Bronchial epithelial cell (primary cell): ENCODE measurements at regions not wholly inside any gene's neighbourhood (a gene's known extent, or its start where the extent isn't known, plus 50 kb on each side); places are given as distances from the start of the nearest gene placed in this dataset.
"Not testable (repeated sequence)": the region's sequence is repeated elsewhere in the genome, so short reads cannot be mapped to it uniquely, and the experiment has no call there.

Experiments
- DNase-seq: peaks from one replicate; pipeline ENCODE4 v3.0.0-alpha.2; 2010; ENCODE audit warnings: low read depth
- FAIRE-seq: peaks from 2 replicates; lab custom pipeline; 2011; peaks lifted over from hg19 to GRCh38; lab: Jason Lieb, UNC
- H3K27me3 ChIP-seq: 2 replicates; pipeline ENCODE4 v1.5.1; 2011; ENCODE audit warnings: low read length; ENCODE audit not compliant: control insufficient read depth, insufficient read depth
- H3K36me3 ChIP-seq: 2 replicates; pipeline ENCODE4 v1.5.1; 2011; ENCODE audit warnings: low read length; ENCODE audit not compliant: control insufficient read depth, insufficient read depth
- H3K4me3 ChIP-seq: 2 replicates; pipeline ENCODE4 v1.5.1; 2011; ENCODE audit warnings: mild to moderate bottlenecking, low read depth, low read length, control low read depth
- CTCF ChIP-seq: IDR thresholded peaks from 2 replicates; pipeline ENCODE4 v1.5.1; 2011; ENCODE audit warnings: mild to moderate bottlenecking, moderate library complexity, low read length, control low read depth, inconsistent platforms; ENCODE audit not compliant: insufficient read depth, severe bottlenecking

- H3K36me3 ChIP-seq = no peaks in the 10 kb centered on the region
- DNase-seq (no peak), FAIRE-seq (no peak)
- H3K4me3 ChIP-seq = no peak overlapping the region
- TF ChIP-seq CTCF = no peak
- no peaks in the 10 kb centered on the region for H3K27me3 ChIP-seq
Measured at GRCh38 chr7:142563470-142563869, 185.8 kb upstream of the PRSS1 start.

GRCh38 chr7:142562688-142563087 is 186.6 kb upstream of the PRSS1 start:
- TF ChIP-seq CTCF = no peak
- FAIRE-seq (no peak), DNase-seq (no peak)
- Histone ChIP-seq H3K36me3 (no peaks in the 10 kb centered on the region), H3K4me3 (no peak overlapping the region), H3K27me3 (no peaks in the 10 kb centered on the region)

GRCh38 chr7:142561396-142561795 is 187.9 kb upstream of the PRSS1 start:
- H3K36me3 ChIP-seq, H3K27me3 ChIP-seq, H3K4me3 ChIP-seq, DNase-seq, FAIRE-seq: not testable (repeated sequence)

DNA sequence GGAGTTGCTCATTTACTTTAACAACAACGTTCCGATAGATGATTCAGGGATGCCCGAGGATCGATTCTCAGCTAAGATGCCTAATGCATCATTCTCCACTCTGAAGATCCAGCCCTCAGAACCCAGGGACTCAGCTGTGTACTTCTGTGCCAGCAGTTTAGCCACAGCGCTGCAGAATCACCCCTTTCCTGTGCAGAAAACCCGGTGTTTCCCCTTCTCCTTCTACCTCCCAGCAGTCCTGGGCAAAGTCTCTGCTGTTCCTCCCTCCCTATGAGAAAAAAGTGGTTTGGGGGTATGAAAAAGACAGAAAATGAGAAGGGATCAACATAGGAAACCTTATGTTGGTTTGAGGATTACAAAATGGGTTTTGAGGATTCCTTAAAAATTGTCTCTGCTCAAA is 188.5 kb upstream of the PRSS1 start:
- FAIRE-seq = not testable (repeated sequence)

DNA sequence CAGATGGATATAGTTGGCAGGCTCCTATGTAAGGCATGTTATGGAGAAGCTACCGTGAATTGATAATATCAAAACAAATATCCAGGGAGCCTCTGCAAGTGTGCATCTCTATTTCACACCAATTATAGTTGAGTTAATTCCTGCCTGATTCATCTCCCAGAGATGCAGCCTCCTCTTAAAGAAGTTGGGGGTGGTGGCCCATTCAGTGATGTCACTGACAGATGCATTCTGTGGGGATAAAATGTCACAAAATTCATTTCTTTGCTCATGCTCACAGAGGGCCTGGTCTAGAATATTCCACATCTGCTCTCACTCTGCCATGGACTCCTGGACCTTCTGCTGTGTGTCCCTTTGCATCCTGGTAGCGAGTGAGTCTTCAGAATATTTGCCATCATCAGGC is 189.1 kb upstream of the PRSS1 start:
- no peaks in the 10 kb centered on the region for H3K36me3 ChIP-seq
- H3K4me3 ChIP-seq = no peak overlapping the region
- no peaks in the 10 kb centered on the region for H3K27me3 ChIP-seq
- DNase-seq (no peak), FAIRE-seq (no peak)
- TF ChIP-seq CTCF = no peak

More for the DNA sequence above, 188.5 kb upstream of the PRSS1 start:
- not testable (repeated sequence) for H3K27me3 ChIP-seq, DNase-seq, H3K36me3 ChIP-seq, H3K4me3 ChIP-seq

GRCh38 chr7:142557971-142558582 is 191.2 kb upstream of the PRSS1 start:
- FAIRE-seq (no peak), DNase-seq (peak; percentile 31)
- peak; percentile 60 for TF ChIP-seq CTCF
- Histone ChIP-seq H3K4me3 (no peak overlapping the region), H3K36me3 (no peaks in the 10 kb centered on the region), H3K27me3 (no peaks in the 10 kb centered on the region)

GRCh38 chr7:142556740-142557139 is 192.5 kb upstream of the PRSS1 start:
- peak; percentile 97 for DNase-seq
- no peak overlapping the region for H3K4me3 ChIP-seq
- TF ChIP-seq CTCF = peak; percentile 37

More at GRCh38 chr7:142556740-142557139, 192.5 kb upstream of the PRSS1 start:
- Histone ChIP-seq H3K27me3 (no peaks in the 10 kb centered on the region), H3K36me3 (no peaks in the 10 kb centered on the region)
- FAIRE-seq = no peak
